ENCODE measurements at regions not wholly inside any gene's neighbourhood (a gene's known extent, or its start where the extent isn't known, plus 50 kb on each side); places are given as distances from the start of the nearest gene placed in this dataset.

DNA sequence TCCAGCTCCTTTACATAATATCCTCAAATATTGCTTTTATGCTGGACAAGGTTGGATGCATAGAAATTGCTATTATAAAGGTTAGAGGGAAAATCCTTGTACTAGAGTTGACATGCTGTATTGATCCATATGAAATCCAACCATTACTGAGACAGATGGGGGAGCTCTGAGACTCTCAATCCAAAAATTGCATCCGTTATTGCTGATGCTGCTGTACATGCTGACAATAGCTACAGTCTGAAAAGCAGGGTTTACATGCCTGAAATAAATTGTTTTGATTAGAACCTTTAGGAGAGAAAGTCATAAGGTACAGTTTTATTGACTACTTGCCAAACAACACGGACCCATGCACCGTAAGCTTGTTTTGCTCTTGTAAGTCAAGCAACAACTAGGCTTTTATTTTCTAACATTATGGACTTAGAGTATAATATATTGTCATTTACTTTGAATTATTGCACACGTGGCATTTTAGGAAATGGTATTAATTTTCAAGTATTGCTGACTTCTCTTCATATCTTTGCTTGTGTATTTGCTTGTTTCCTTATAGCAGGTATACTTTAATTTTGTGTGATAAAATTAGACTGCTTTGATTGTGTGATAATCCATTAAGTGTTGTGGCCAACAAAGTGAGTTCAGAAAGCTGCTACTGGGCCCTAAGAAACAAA lies 1365.2 kb downstream of the STIM2 start:
- no peak for TF ChIP-seq POLR2A (IDR thresholded peaks at IDR 0.05)
- TF ChIP-seq, protein P1, sequence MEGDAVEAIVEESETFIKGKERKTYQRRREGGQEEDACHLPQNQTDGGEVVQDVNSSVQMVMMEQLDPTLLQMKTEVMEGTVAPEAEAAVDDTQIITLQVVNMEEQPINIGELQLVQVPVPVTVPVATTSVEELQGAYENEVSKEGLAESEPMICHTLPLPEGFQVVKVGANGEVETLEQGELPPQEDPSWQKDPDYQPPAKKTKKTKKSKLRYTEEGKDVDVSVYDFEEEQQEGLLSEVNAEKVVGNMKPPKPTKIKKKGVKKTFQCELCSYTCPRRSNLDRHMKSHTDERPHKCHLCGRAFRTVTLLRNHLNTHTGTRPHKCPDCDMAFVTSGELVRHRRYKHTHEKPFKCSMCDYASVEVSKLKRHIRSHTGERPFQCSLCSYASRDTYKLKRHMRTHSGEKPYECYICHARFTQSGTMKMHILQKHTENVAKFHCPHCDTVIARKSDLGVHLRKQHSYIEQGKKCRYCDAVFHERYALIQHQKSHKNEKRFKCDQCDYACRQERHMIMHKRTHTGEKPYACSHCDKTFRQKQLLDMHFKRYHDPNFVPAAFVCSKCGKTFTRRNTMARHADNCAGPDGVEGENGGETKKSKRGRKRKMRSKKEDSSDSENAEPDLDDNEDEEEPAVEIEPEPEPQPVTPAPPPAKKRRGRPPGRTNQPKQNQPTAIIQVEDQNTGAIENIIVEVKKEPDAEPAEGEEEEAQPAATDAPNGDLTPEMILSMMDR (IDR thresholded peaks at IDR 0.05), result no peak

Measured in body of pancreas (tissue), 4 donors.